Heart left ventricle (tissue), 13 donors: ENCODE measurements at regions not wholly inside any gene's neighbourhood (a gene's known extent, or its start where the extent isn't known, plus 50 kb on each side); places are given as distances from the start of the nearest gene placed in this dataset.

Experiments used
- POLR2A ChIP-seq, 2 donors: fragments of 450-650 bp; IDR thresholded peaks; one replicate each; pipeline ENCODE4 v1.6.1; 2017; ENCODE audit warnings: antibody characterized with exemption in 2 of 2, mild to moderate bottlenecking in 2 of 2, moderate library complexity in 2 of 2
- TF ChIP-seq, protein P1 (sequence below), 12 donors: fragments of 200-600 bp; sonication (generic) in 4 of 12; IDR thresholded peaks; one replicate each; pipeline versions ENCODE4 v1.5.0 to v1.8.0; 2018 to 2022; ENCODE audit warnings: antibody characterized with exemption in 12 of 12, mild to moderate bottlenecking in 5 of 12
- donor health status: ischemic (EF 13 %, LVEDD 7.1; RV severe dilation, severe dysfunction).
- donor health status: DM: no; HTN: yes; CAD: no.
- donor health status: DM: no; HTN: no; CAD: no.
- donor health status: ischemic (EF 25% LVEDD 6.9; RV normal size, moderate dysfunction).
- donor health status: ischemic (EF 25% LVEDD 5.7; RV mildly dilated, moderate dysfunction).
- donor health status: ischemic (EF 35%, LVEDD 5.7; RV mildly dilated, moderate dysfunction).
- donor health status: nonischemic (EF 11% LVEDD 7.7; RV severe dilation, severe dysfunction).
- donor health status: DM: yes; HTN: yes; CAD: no.
- donor health status: PGD.
- donor health status: ischemic (EF 29% LVEDD 5.4; RV normal size, mild dysfunction).
- donor health status: nonischemic (EF 23%, LVEDD 6.1; RV moderate dilation, normal function).

DNA sequence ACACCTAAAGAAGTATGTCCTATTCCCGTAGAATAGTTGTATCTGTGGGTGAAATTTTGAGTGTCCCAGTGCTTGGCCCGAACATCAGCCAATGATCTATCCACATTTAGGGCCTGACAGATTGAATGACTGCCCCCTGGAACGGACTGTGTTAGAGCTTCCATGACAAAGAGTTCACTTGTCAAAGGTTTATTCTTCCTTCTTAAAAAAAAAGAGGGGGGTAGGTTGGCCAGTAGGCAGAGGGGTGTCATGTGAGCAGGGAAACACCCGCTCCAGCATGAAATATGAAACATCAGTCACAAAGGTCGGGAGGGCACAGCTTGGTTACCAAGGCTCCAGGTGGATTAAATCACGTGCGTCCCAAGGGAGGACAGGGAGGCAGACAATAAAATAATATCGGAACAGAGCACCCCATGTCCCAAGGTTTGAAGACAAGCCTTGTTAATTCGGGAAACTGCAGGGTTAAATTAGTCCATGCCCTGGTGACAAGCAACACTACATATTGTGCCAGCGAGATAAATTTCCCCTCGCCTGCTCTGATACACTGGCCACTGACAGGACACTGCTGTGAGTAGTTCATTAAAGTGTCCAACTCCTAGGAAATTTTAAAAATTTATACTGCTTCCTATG, 401.2 kb downstream of the IRX1 start:
- TF ChIP-seq, protein P1, sequence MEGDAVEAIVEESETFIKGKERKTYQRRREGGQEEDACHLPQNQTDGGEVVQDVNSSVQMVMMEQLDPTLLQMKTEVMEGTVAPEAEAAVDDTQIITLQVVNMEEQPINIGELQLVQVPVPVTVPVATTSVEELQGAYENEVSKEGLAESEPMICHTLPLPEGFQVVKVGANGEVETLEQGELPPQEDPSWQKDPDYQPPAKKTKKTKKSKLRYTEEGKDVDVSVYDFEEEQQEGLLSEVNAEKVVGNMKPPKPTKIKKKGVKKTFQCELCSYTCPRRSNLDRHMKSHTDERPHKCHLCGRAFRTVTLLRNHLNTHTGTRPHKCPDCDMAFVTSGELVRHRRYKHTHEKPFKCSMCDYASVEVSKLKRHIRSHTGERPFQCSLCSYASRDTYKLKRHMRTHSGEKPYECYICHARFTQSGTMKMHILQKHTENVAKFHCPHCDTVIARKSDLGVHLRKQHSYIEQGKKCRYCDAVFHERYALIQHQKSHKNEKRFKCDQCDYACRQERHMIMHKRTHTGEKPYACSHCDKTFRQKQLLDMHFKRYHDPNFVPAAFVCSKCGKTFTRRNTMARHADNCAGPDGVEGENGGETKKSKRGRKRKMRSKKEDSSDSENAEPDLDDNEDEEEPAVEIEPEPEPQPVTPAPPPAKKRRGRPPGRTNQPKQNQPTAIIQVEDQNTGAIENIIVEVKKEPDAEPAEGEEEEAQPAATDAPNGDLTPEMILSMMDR (IDR thresholded peaks at IDR 0.05), result no peak
- no peak for TF ChIP-seq POLR2A (IDR thresholded peaks at IDR 0.05)
